GM12878 (cell line): ENCODE measurements at regions not wholly inside any gene's neighbourhood (a gene's known extent, or its start where the extent isn't known, plus 50 kb on each side); places are given as distances from the start of the nearest gene placed in this dataset.

Experiments used
- ATAC-seq: fragments of 200-7000 bp; cut with Tn5 transposase; 3 replicates; pipeline ENCODE4 v1.9.1; 2020; ENCODE audit warnings: mild to moderate bottlenecking, moderate library complexity
- BruUV-seq: library from RNA; stranded (reverse); fragments of 400-500 nt; replicated peaks from 2 replicates; lab custom pipeline; 2021; lab: Mats Ljungman, UMichigan
- CTCF ChIA-PET: fragments of 300-600 bp; sonication (Branson Sonifier 250); formaldehyde crosslinking; extraction: SDS; loops from one replicate; lab custom pipeline; 2021; ENCODE audit warnings: inconsistent platforms; lab: Yijun Ruan, JAX
- POLR2A ChIA-PET: fragments of 350-600 bp; formaldehyde crosslinking; extraction: SDS; loops from one replicate; lab custom pipeline; 2021; ENCODE audit warnings: inconsistent platforms; lab: Charles Lee
- RAD21 ChIA-PET: fragments of 300-600 bp; sonication (Branson Sonifier 250); formaldehyde crosslinking; loops from one replicate; lab custom pipeline; 2023; ENCODE audit warnings: antibody characterized with exemption; ENCODE audit not compliant: unreplicated experiment; lab: Charles Lee
- SMC1A ChIA-PET: fragments of 300-600 bp; sonication (Branson Sonifier 250); formaldehyde crosslinking; loops from one replicate; lab custom pipeline; 2023; ENCODE audit not compliant: unreplicated experiment, uncharacterized antibody; lab: Charles Lee
- DNase-seq: peaks from one replicate; pipeline ENCODE4 v3.0.0-alpha.2; 2011; ENCODE audit warnings: low read depth, low spot score
- FAIRE-seq: peaks from 3 replicates; lab custom pipeline; 2011; peaks lifted over from hg19 to GRCh38; lab: Jason Lieb, UNC
- H2AFZ ChIP-seq: 2 replicates; pipeline ENCODE4 v1.6.0; 2011; ENCODE audit warnings: low read depth, low read length, control low read depth; ENCODE audit not compliant: control insufficient read depth
- H3K27ac ChIP-seq: 2 replicates; pipeline ENCODE4 v1.5.1; 2011; ENCODE audit warnings: control low read depth; ENCODE audit not compliant: control insufficient read depth, insufficient read depth
- H3K27me3 ChIP-seq, 2 experiments: replicated peaks in 1 of 2; 2 replicates each; pipeline versions ENCODE4 v1.6.0 to v1.6.1; 2011; ENCODE audit warnings: low read length in 1 of 2; ENCODE audit not compliant: control insufficient read depth in 2 of 2, insufficient read depth in 2 of 2
- H3K36me3 ChIP-seq, 2 experiments: 2 replicates each; pipeline ENCODE4 v1.5.1; 2011; ENCODE audit warnings: low read length in 1 of 2; ENCODE audit not compliant: control insufficient read depth in 2 of 2, insufficient read depth in 2 of 2
- H3K4me1 ChIP-seq: 2 replicates; pipeline ENCODE4 v1.6.1; 2011; ENCODE audit warnings: mild to moderate bottlenecking, low read length, moderate library complexity, mixed read lengths; ENCODE audit not compliant: control insufficient read depth, insufficient read depth
- H3K4me2 ChIP-seq: 2 replicates; pipeline ENCODE4 v1.6.0; 2011; ENCODE audit warnings: control low read depth; ENCODE audit not compliant: control insufficient read depth, insufficient read depth
- H3K4me3 ChIP-seq: fragments of 200-600 bp; sonication (generic); 2 replicates; pipeline ENCODE4 v1.5.1; 2016
- H3K79me2 ChIP-seq: 2 replicates; pipeline ENCODE4 v1.6.0; 2011; ENCODE audit warnings: low read length; ENCODE audit not compliant: control insufficient read depth, insufficient read depth
- H3K9ac ChIP-seq: 2 replicates; pipeline ENCODE4 v1.8.0; 2011; ENCODE audit warnings: low read length, control low read depth, mixed read lengths; ENCODE audit not compliant: control insufficient read depth, insufficient read depth
- H3K9me3 ChIP-seq: replicated peaks from 3 replicates; pipeline ENCODE4 v1.5.1; 2011; ENCODE audit warnings: mild to moderate bottlenecking, low read length; ENCODE audit not compliant: control insufficient read depth, insufficient read depth
- H4K20me1 ChIP-seq: 2 replicates; pipeline ENCODE4 v1.6.0; 2011; ENCODE audit not compliant: control insufficient read depth, insufficient read depth
- BMI1 ChIP-seq: fragments of 450-650 bp; IDR thresholded peaks from 2 replicates; pipeline ENCODE4 v1.6.1; 2016; ENCODE audit warnings: mild to moderate bottlenecking, moderate library complexity, borderline replicate concordance
- CBFB ChIP-seq: IDR thresholded peaks from 2 replicates; pipeline ENCODE4 v1.6.1; 2016; ENCODE audit warnings: antibody characterized with exemption, low read depth
- CBX3 ChIP-seq: fragments of 200-600 bp; sonication (generic); IDR thresholded peaks from 2 replicates; pipeline ENCODE4 v1.6.1; 2016; ENCODE audit warnings: low read depth, borderline replicate concordance
- FOXM1 ChIP-seq: IDR thresholded peaks from 2 replicates; pipeline ENCODE4 v1.6.1; 2012; ENCODE audit warnings: low read depth, mild to moderate bottlenecking, inconsistent platforms, low read length, moderate library complexity
- GABPA ChIP-seq: IDR thresholded peaks from 2 replicates; pipeline ENCODE4 v1.6.1; 2014; ENCODE audit warnings: antibody characterized with exemption, low read depth, mild to moderate bottlenecking, inconsistent platforms
- HDAC6 ChIP-seq: fragments of 200-600 bp; sonication (generic); IDR thresholded peaks from one replicate; pipeline ENCODE4 v1.8.0; 2017; ENCODE audit warnings: antibody characterized with exemption; ENCODE audit not compliant: unreplicated experiment
- LARP7 ChIP-seq: fragments of 450-650 bp; IDR thresholded peaks from 2 replicates; pipeline ENCODE4 v1.6.1; 2017; ENCODE audit warnings: mild to moderate bottlenecking
- MTA2 ChIP-seq: fragments of 450-650 bp; IDR thresholded peaks from 2 replicates; pipeline ENCODE4 v1.6.1; 2016; ENCODE audit warnings: low read depth, mild to moderate bottlenecking, moderate library complexity
- POU2F2 ChIP-seq: IDR thresholded peaks from 3 replicates; pipeline ENCODE4 v1.6.1; 2011; ENCODE audit warnings: low read depth, mild to moderate bottlenecking, low read length, borderline replicate concordance
- RAD51 ChIP-seq: fragments of 450-650 bp; IDR thresholded peaks from 2 replicates; pipeline ENCODE4 v1.6.1; 2016; ENCODE audit warnings: moderate library complexity, mild to moderate bottlenecking, inconsistent platforms
- SIX5 ChIP-seq: IDR thresholded peaks from 2 replicates; pipeline ENCODE4 v1.6.1; 2011; ENCODE audit warnings: mild to moderate bottlenecking, low read depth, low read length, moderate library complexity; ENCODE audit not compliant: severe bottlenecking
- SPI1 ChIP-seq: IDR thresholded peaks from 2 replicates; pipeline ENCODE4 v1.6.1; 2011; ENCODE audit warnings: low read depth, mild to moderate bottlenecking, low read length, moderate library complexity, borderline replicate concordance; ENCODE audit not compliant: insufficient read depth
- SREBF2 ChIP-seq: IDR thresholded peaks from 2 replicates; pipeline ENCODE4 v1.6.1; 2012; ENCODE audit warnings: mild to moderate bottlenecking, low read length
- STAT1 ChIP-seq: fragments of 450-650 bp; conservative IDR thresholded peaks from 2 replicates; pipeline ENCODE4 v1.6.1; 2014; ENCODE audit warnings: antibody characterized with exemption, mild to moderate bottlenecking
- ZNF274 ChIP-seq: IDR thresholded peaks from one replicate; pipeline ENCODE4 v1.8.0; 2011; ENCODE audit not compliant: insufficient read length, insufficient read depth
- WGBS: methylation state at CpG from one replicate; pipeline ENCODE4 v1.1.6; 2016; ENCODE audit warnings: low lambda C conversion rate; ENCODE audit not compliant: insufficient replicate concordance, insufficient coverage; ENCODE audit errors: missing lambda C conversion rate; 5-methylcytosine and 5-hydroxymethylcytosine counted together
- in situ Hi-C: fragments of 300-500 bp; cut with MboI; formaldehyde crosslinking; loops from 9 replicates; pipeline ENCODE4 v1.14.3; 2018; ENCODE audit warnings: mixed read lengths
- intact Hi-C: fragments of 100-400 bp; cut with micrococcal nuclease; formaldehyde crosslinking; loops from one replicate; pipeline ENCODE4 v1.14.2; 2022; ENCODE audit not compliant: unreplicated experiment

- no peak for TF ChIP-seq GABPA
- no peak for TF ChIP-seq STAT1
- no peaks in the 10 kb centered on the region for H3K36me3 ChIP-seq
- no peaks in the 10 kb centered on the region for H3K27me3 ChIP-seq
- CTCF ChIA-PET: interaction anchor here (1.1 kb wide), 1 partner anchor 39 kb away, joined by 3 read pairs; no protein-coding TSS in a partner anchor
- H3K4me2 ChIP-seq: no peak overlapping the region
- FAIRE-seq: no peak
- POLR2A ChIA-PET: no interaction called here
- in situ Hi-C loops (no loop called here), intact Hi-C loops (no loop called here)
- no peak overlapping the region for H3K27ac ChIP-seq
- no TSS peak for BruUV-seq
- ATAC-seq: no peak
- no peaks in the 10 kb centered on the region for H3K4me1 ChIP-seq
- RAD21 ChIA-PET: no interaction called here
- H3K4me3 ChIP-seq: no peak overlapping the region
- SMC1A ChIA-PET: no interaction called here
- H3K79me2 ChIP-seq: no peaks in the 10 kb centered on the region
- no peaks in the 10 kb centered on the region for H4K20me1 ChIP-seq
- no peak overlapping the region for H2AFZ ChIP-seq
- DNase-seq: no peak
- 25% methylated on average over 1 of the region's 2 CpGs for WGBS
- H3K9me3 ChIP-seq: no peaks in the 10 kb centered on the region
- H3K9ac ChIP-seq: no peak overlapping the region
These were observed 596.1 kb upstream of the ZEB2 start for GRCh38 chr2:145116056-145116455.

GRCh38 chr2:145114726-145115125 is 594.8 kb upstream of the ZEB2 start:
- H3K9ac ChIP-seq: no peak overlapping the region
- no peak overlapping the region for H3K4me2 ChIP-seq
- H4K20me1 ChIP-seq: no peaks in the 10 kb centered on the region
- FAIRE-seq (no peak), DNase-seq (no peak), ATAC-seq (no peak)
- POLR2A ChIA-PET: no interaction called here
- TF ChIP-seq CBFB (no peak), LARP7 (no peak), RAD51 (no peak), SIX5 (no peak), GABPA (no peak), SPI1 (no peak), ZNF274 (no peak), POU2F2 (no peak), HDAC6 (no peak), FOXM1 (no peak), MTA2 (no peak), SREBF2 (no peak), CBX3 (no peak), BMI1 (no peak)
- H3K4me3 ChIP-seq: no peak overlapping the region
- intact Hi-C loops: no loop called here
- no peak overlapping the region for H2AFZ ChIP-seq
- in situ Hi-C loops: no loop called here
- SMC1A ChIA-PET: interaction anchor here (0.7 kb wide), 1 partner anchor 8 kb away, joined by 3 read pairs; no protein-coding TSS in a partner anchor
- H3K27me3 ChIP-seq: no peaks in the 10 kb centered on the region
- no peaks in the 10 kb centered on the region for H3K79me2 ChIP-seq
- BruUV-seq: no TSS peak
- no peaks in the 10 kb centered on the region for H3K9me3 ChIP-seq
- no peak overlapping the region for H3K27ac ChIP-seq
- CTCF ChIA-PET: interaction anchor here (1.1 kb wide), 1 partner anchor 38 kb away, joined by 3 read pairs; no protein-coding TSS in a partner anchor
- 0% methylated on average over 2 of the region's 2 CpGs for WGBS
- no peaks in the 10 kb centered on the region for H3K4me1 ChIP-seq
- H3K36me3 ChIP-seq: no peaks in the 10 kb centered on the region
- RAD21 ChIA-PET: no interaction called here
